ENCODE measurements at regions not wholly inside any gene's neighbourhood (a gene's known extent, or its start where the extent isn't known, plus 50 kb on each side); places are given as distances from the start of the nearest gene placed in this dataset.

- no peak overlapping the region for H3K9ac ChIP-seq (ENCODE audit: low read depth in 2 of 2, low read length in 2 of 2)
- H3K36me3 ChIP-seq = no peaks in the 10 kb centered on the region
- no peak overlapping the region for H3K4me3 ChIP-seq
- intact Hi-C loops (cut with DNase I) = no loop called here
- no peaks in the 10 kb centered on the region for H3K4me1 ChIP-seq
- no peaks in the 10 kb centered on the region for H3K27me3 ChIP-seq
- no peak for DNase-seq
- H3K27ac ChIP-seq = no peak overlapping the region
- no peaks in the 10 kb centered on the region for H3K9me3 ChIP-seq
- TF ChIP-seq, protein P1, sequence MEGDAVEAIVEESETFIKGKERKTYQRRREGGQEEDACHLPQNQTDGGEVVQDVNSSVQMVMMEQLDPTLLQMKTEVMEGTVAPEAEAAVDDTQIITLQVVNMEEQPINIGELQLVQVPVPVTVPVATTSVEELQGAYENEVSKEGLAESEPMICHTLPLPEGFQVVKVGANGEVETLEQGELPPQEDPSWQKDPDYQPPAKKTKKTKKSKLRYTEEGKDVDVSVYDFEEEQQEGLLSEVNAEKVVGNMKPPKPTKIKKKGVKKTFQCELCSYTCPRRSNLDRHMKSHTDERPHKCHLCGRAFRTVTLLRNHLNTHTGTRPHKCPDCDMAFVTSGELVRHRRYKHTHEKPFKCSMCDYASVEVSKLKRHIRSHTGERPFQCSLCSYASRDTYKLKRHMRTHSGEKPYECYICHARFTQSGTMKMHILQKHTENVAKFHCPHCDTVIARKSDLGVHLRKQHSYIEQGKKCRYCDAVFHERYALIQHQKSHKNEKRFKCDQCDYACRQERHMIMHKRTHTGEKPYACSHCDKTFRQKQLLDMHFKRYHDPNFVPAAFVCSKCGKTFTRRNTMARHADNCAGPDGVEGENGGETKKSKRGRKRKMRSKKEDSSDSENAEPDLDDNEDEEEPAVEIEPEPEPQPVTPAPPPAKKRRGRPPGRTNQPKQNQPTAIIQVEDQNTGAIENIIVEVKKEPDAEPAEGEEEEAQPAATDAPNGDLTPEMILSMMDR (IDR thresholded peaks at IDR 0.05) = no peak
Observed at GRCh38 chr10:18735711-18736110, 76.5 kb downstream of the ARL5B start.

DNA sequence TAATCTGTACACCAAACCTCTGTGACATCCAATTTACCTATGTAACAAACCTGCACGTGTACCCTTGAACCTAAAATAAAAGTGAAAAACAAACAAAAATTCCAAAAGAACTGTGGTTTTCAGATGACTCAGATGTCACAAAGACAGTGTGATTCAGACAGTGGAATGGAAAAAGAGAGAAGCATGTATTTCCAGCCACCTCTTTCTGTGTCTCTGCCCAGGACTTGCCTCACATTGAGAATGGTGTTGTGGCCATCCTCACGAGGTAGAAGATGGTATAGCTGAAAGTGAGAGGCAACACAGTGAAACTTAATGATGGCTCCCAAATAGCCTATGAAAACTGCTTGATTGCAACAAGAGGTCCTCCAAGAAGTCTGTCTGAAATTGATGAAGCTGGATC is 78.0 kb downstream of the ARL5B start:
- intact Hi-C loops (cut with DNase I) = no loop called here
- Histone ChIP-seq H3K27me3 (no peaks in the 10 kb centered on the region), H3K4me1 (no peaks in the 10 kb centered on the region), H3K27ac (no peak overlapping the region), H3K9ac (ENCODE audit: low read depth in 2 of 2, low read length in 2 of 2) (no peak overlapping the region), H3K36me3 (no peaks in the 10 kb centered on the region), H3K4me3 (no peak overlapping the region), H3K9me3 (no peaks in the 10 kb centered on the region)
- DNase-seq = no peak
- TF ChIP-seq, protein P1 (IDR thresholded peaks at IDR 0.05) = no peak

DNA sequence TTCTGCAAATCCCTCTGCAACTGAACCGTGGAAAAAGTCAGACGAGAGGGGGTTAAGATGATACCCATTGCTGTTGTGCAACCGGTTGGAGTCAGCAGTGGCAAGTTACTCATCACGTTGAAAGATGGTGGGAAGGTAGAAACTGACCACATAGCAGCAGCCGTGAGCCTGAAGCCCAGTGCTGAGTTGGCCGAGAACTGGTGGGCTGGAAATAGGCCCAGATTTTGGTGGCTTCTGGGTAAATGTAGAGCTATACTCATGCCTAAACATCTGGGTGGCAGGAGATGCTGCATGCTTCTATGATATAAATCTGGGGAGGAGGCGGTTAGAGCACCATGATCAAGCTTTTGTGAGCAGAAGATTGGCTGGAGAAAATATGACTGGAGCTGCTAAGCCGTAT is 78.6 kb downstream of the ARL5B start:
- intact Hi-C loops (cut with DNase I) = no loop called here
- Histone ChIP-seq H3K9me3 (no peaks in the 10 kb centered on the region), H3K4me1 (no peaks in the 10 kb centered on the region), H3K4me3 (no peak overlapping the region), H3K27me3 (no peaks in the 10 kb centered on the region), H3K27ac (no peak overlapping the region), H3K9ac (ENCODE audit: low read depth in 2 of 2, low read length in 2 of 2) (no peak overlapping the region), H3K36me3 (no peaks in the 10 kb centered on the region)
- no peak for DNase-seq
- TF ChIP-seq, protein P1 (IDR thresholded peaks at IDR 0.05) = no peak

DNA sequence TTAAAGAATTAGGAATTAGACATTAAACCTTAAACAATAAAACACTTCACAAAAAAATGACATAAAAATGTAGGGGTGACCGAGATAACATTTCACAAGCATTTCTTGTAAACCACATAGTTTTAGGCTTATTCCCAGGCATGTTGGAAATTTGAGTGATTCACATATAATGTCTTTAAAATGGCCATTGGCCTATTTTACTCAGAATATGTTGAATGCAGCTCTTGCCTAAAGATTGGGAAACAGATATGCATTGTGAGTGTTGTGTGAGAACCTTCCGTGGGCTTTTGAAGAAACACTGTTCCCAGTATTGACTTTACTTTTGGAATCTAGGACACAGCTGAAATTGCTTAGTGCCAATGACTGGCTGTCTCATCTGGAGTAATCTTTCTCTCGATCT is 79.6 kb downstream of the ARL5B start:
- no peak for DNase-seq
- no peak overlapping the region for H3K27ac ChIP-seq
- no peaks in the 10 kb centered on the region for H3K9me3 ChIP-seq
- intact Hi-C loops (cut with DNase I) = no loop called here
- H3K4me1 ChIP-seq = no peaks in the 10 kb centered on the region
- TF ChIP-seq, protein P1 (IDR thresholded peaks at IDR 0.05) = no peak
- H3K36me3 ChIP-seq = no peaks in the 10 kb centered on the region
- no peaks in the 10 kb centered on the region for H3K27me3 ChIP-seq
- H3K9ac ChIP-seq (ENCODE audit: low read depth in 2 of 2, low read length in 2 of 2) = no peak overlapping the region
- H3K4me3 ChIP-seq = no peak overlapping the region

DNA sequence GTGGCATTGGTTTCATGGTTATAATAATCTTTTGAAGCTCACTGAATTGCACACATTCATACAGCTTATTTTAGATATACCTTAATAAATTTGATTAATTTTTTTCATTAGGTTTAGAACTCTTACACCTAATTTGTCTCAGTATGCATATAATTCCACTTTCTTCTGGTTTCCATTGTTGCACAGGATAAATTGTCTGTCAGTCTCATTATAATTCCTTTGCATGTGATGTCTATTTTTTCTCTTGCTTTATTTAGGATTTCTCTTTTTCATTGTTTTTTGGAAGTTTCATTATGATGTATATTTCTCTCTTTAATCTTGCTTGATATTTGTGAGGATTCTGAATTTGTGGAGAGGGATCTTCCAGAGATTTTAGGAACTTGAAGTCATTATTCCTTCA is 84.7 kb downstream of the ARL5B start:
- TF ChIP-seq, protein P1 (IDR thresholded peaks at IDR 0.05) = no peak
- intact Hi-C loops (cut with DNase I) = no loop called here
- DNase-seq = no peak
- no peak overlapping the region for H3K4me3 ChIP-seq
- no peaks in the 10 kb centered on the region for H3K4me1 ChIP-seq
- H3K36me3 ChIP-seq = no peaks in the 10 kb centered on the region
- no peak overlapping the region for H3K27ac ChIP-seq
- no peak overlapping the region for H3K9ac ChIP-seq (ENCODE audit: low read depth in 2 of 2, low read length in 2 of 2)
- no peaks in the 10 kb centered on the region for H3K9me3 ChIP-seq
- no peaks in the 10 kb centered on the region for H3K27me3 ChIP-seq

Data from colonic mucosa (tissue), 4 donors.